MCF 10A (cell line): ENCODE measurements at regions not wholly inside any gene's neighbourhood (a gene's known extent, or its start where the extent isn't known, plus 50 kb on each side); places are given as distances from the start of the nearest gene placed in this dataset.

Experiments
- BruUV-seq: library from RNA; stranded (reverse); fragments of 400-500 nt; replicated peaks from 2 replicates; lab custom pipeline; 2021; lab: Mats Ljungman, UMichigan
- CTCF ChIA-PET: fragments of 300-600 bp; sonication (Branson Sonifier 250); formaldehyde crosslinking; extraction: SDS; loops from one replicate; lab custom pipeline; 2021; ENCODE audit warnings: antibody characterized with exemption, inconsistent platforms; lab: Yijun Ruan, JAX
- POLR2A ChIA-PET: fragments of 300-600, 350-650 bp; sonication (Branson Sonifier 250); formaldehyde crosslinking; extraction: SDS; loops from one replicate; lab custom pipeline; 2020; ENCODE audit warnings: antibody characterized with exemption, inconsistent platforms; lab: Yijun Ruan, JAX
- DNase-seq: peaks from one replicate; pipeline ENCODE4 v3.0.0-alpha.2; 2018; ENCODE audit not compliant: unreplicated experiment
- H3K27ac Mint-ChIP-seq: one replicate; pipeline ENCODE4 v1.8.0; 2022; ENCODE audit warnings: mild to moderate bottlenecking, low read depth, mixed read lengths; ENCODE audit not compliant: unreplicated experiment
- H3K27me3 Mint-ChIP-seq: one replicate; pipeline ENCODE4 v1.8.0; 2022; ENCODE audit warnings: mixed read lengths; ENCODE audit not compliant: insufficient read depth, unreplicated experiment
- H3K36me3 Mint-ChIP-seq: one replicate; pipeline ENCODE4 v1.8.0; 2022; ENCODE audit warnings: mild to moderate bottlenecking, moderate library complexity, mixed read lengths; ENCODE audit not compliant: insufficient read depth, unreplicated experiment
- H3K4me1 Mint-ChIP-seq: one replicate; pipeline ENCODE4 v1.8.0; 2022; ENCODE audit warnings: mixed read lengths; ENCODE audit not compliant: insufficient read depth, unreplicated experiment
- H3K4me3 Mint-ChIP-seq: one replicate; pipeline ENCODE4 v1.8.0; 2022; ENCODE audit warnings: mild to moderate bottlenecking, moderate library complexity, mixed read lengths; ENCODE audit not compliant: unreplicated experiment
- H3K9me3 Mint-ChIP-seq: one replicate; pipeline ENCODE4 v1.8.0; 2022; ENCODE audit warnings: mixed read lengths; ENCODE audit not compliant: unreplicated experiment
- intact Hi-C: fragments of 100-400 bp; cut with micrococcal nuclease; formaldehyde crosslinking; loops from 2 replicates; pipeline ENCODE4 v1.14.1; 2022
- TF ChIP-seq, protein P1 (sequence below): fragments of 200-600 bp; IDR thresholded peaks from one replicate; pipeline ENCODE4 v1.8.0; 2022; ENCODE audit warnings: antibody characterized with exemption, mild to moderate bottlenecking; ENCODE audit not compliant: unreplicated experiment

DNA sequence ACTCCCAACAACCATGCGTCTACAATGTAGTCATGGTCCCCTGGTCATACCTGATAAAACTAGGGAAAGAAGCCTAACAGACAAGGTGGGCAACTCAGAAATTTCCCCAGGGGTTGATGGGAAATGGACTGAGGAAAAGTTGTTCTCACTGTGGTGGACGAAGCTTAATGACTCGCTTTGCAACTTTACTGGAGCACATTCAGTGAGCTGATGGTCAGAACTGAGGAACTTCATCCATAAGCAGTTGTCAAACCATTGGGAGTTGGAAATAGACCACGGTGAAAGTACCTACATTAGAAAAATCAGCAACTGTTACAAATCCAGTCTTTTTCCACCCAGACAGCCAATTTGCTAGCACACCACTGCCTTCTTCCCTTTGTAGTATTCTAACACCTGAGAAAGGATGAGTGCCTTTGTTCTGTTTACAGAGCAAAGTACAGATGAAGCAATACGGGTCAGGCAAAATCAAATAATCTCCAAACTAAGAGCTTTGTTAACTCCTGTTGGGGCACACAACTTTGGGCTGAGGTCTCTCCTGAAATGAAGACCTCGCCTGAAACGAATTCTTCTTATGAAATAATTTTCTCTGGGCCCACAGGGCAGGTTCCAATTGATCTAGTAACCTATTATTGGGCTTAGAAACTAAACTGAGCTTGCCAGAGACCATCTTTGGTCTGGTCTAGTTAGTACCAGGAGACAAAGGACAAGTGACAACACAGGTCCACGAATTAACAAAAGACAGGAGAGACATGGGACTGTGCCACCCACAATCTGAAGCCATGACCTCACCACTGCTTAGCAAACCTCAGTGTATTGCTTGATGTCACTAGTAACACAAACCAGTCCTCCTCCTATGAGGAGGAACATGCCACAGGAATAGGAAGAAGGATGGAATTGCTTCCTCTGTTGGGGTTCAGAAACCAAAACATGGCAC, 58.9 kb upstream of the NFKB1 start:
- H3K4me3 Mint-ChIP-seq = no peak overlapping the region
- H3K27me3 Mint-ChIP-seq = no peaks in the 10 kb centered on the region
- peaks cover 21% of the 10 kb centered on the region for H3K4me1 Mint-ChIP-seq
- H3K27ac Mint-ChIP-seq = no peak overlapping the region
- no peak for DNase-seq
- H3K36me3 Mint-ChIP-seq = no peaks in the 10 kb centered on the region
- TF ChIP-seq, protein P1, sequence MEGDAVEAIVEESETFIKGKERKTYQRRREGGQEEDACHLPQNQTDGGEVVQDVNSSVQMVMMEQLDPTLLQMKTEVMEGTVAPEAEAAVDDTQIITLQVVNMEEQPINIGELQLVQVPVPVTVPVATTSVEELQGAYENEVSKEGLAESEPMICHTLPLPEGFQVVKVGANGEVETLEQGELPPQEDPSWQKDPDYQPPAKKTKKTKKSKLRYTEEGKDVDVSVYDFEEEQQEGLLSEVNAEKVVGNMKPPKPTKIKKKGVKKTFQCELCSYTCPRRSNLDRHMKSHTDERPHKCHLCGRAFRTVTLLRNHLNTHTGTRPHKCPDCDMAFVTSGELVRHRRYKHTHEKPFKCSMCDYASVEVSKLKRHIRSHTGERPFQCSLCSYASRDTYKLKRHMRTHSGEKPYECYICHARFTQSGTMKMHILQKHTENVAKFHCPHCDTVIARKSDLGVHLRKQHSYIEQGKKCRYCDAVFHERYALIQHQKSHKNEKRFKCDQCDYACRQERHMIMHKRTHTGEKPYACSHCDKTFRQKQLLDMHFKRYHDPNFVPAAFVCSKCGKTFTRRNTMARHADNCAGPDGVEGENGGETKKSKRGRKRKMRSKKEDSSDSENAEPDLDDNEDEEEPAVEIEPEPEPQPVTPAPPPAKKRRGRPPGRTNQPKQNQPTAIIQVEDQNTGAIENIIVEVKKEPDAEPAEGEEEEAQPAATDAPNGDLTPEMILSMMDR = no peak
- BruUV-seq = no TSS peak
- intact Hi-C loops = no loop called here
- no peaks in the 10 kb centered on the region for H3K9me3 Mint-ChIP-seq
- CTCF ChIA-PET = interaction anchor here (0.5 to 1.4 kb wide), 5 partner anchors 9 to 629 kb away, joined by 3 to 5 read pairs (median 4); no protein-coding TSS in a partner anchor
- POLR2A ChIA-PET = interaction anchor here (1.1 to 4.2 kb wide), 4 partner anchors 12 to 385 kb away, joined by 3 to 26 read pairs (median 8); partner anchors contain the start of genes NFKB1 and UBE2D3

DNA sequence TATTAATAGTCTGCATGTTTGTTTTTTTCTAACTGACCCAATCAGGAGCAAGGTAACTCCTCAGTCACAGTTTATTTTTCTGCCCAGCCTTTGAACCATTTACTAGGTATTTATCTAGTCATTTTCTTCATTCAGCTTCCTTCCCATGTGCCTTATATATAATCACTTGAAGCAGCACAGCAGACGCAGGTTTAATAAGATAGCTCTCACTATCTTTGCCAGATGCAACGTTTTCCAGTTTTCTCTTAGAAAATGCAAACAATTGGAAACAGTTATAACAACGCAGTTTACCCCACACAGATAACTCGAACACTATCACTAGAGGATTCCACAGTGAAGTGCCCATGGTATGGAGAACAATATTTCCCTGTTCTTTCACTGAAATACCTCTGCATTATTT, 56.4 kb upstream of the NFKB1 start:
- Mint-ChIP-seq H3K36me3 (no peaks in the 10 kb centered on the region), H3K4me1 (peaks cover 4% of the 10 kb centered on the region), H3K27ac (no peak overlapping the region), H3K4me3 (no peak overlapping the region), H3K9me3 (no peaks in the 10 kb centered on the region), H3K27me3 (no peaks in the 10 kb centered on the region)
- no TSS peak for BruUV-seq
- POLR2A ChIA-PET = interaction anchor here (0.9 to 1.7 kb wide), 2 partner anchors 10 to 58 kb away, joined by 4 to 8 read pairs; no protein-coding TSS in a partner anchor
- no peak for DNase-seq
- CTCF ChIA-PET = interaction anchor here (0.6 to 2.5 kb wide), 4 partner anchors 18 to 176 kb away, joined by 3 to 7 read pairs (median 4); no protein-coding TSS in a partner anchor
- TF ChIP-seq, protein P1 = no peak
- intact Hi-C loops = loop anchor here (5.0 kb wide), 3 partner anchors 58 to 383 kb away; partner anchors contain the start of genes NFKB1 and UBE2D3

DNA sequence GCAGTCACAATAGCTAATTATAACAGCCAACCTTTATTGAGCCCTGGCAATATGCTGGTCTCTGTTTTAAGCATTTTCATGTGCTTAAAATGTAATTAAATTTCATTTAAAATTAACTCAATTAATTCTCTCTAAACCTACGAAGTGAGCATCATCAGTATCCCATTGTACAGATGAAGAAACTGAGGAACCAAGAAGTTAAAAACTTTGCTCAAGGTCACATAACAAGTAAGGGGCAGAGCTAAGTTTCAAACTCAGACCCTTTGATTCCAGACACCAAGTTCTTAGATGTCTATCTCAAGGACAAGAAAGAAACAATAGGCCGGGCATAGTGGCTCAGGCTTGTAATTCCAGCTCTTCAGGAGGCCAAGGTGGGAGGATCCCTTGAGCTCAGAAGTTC, 55.9 kb upstream of the NFKB1 start:
- no peaks in the 10 kb centered on the region for H3K4me1 Mint-ChIP-seq
- BruUV-seq = no TSS peak
- ChIA-PET POLR2A (interaction anchor here (0.6 to 1.7 kb wide), 2 partner anchors 57 to 118 kb away, joined by 3 to 8 read pairs; no protein-coding TSS in a partner anchor), CTCF (interaction anchor here (0.9 to 2.5 kb wide), 3 partner anchors 25 to 176 kb away, joined by 4 to 7 read pairs (median 5); no protein-coding TSS in a partner anchor)
- no peaks in the 10 kb centered on the region for H3K9me3 Mint-ChIP-seq
- TF ChIP-seq, protein P1 = no peak
- no peak overlapping the region for H3K27ac Mint-ChIP-seq
- no peak overlapping the region for H3K4me3 Mint-ChIP-seq
- H3K27me3 Mint-ChIP-seq = no peaks in the 10 kb centered on the region
- intact Hi-C loops = loop anchor here (5.0 kb wide), 3 partner anchors 57 to 382 kb away; partner anchors contain the start of genes NFKB1 and UBE2D3
- no peaks in the 10 kb centered on the region for H3K36me3 Mint-ChIP-seq
- DNase-seq = no peak

DNA sequence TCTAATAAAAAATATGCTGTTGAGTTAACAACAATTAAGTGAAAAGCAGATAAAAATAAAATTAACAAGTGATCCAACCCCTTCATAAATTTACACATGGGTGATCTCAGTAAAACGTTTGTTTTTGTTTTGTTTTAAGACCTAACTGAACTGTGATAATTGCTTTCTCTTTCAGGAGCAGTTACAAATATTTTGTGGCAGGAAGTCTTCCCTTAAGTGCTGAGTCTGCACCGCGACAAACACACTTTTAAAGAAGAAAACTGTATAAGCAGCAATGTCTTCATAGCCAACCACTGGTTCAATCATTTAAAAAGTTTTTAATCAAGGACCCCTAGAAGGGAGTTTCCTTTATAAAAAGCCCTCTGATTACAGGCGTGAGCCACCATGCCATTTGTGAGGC, 53.7 kb upstream of the NFKB1 start:
- intact Hi-C loops = loop anchor here (5.0 kb wide), 3 partner anchors 55 to 380 kb away; partner anchors contain the start of genes NFKB1 and UBE2D3
- H3K27me3 Mint-ChIP-seq = no peaks in the 10 kb centered on the region
- H3K27ac Mint-ChIP-seq = no peak overlapping the region
- no peaks in the 10 kb centered on the region for H3K4me1 Mint-ChIP-seq
- TF ChIP-seq, protein P1 = no peak
- CTCF ChIA-PET = interaction anchor here (0.7 to 1.3 kb wide), 4 partner anchors 10 to 652 kb away, joined by 3 to 5 read pairs (median 4); partner anchors contain the start of gene BDH2
- POLR2A ChIA-PET = no interaction called here
- no peaks in the 10 kb centered on the region for H3K36me3 Mint-ChIP-seq
- DNase-seq = no peak
- H3K9me3 Mint-ChIP-seq = no peaks in the 10 kb centered on the region
- no TSS peak for BruUV-seq
- no peak overlapping the region for H3K4me3 Mint-ChIP-seq
